ENCODE measurements at regions not wholly inside any gene's neighbourhood (a gene's known extent, or its start where the extent isn't known, plus 50 kb on each side); places are given as distances from the start of the nearest gene placed in this dataset.
"Not testable (repeated sequence)": the region's sequence is repeated elsewhere in the genome, so short reads cannot be mapped to it uniquely, and the experiment has no call there.

DNA sequence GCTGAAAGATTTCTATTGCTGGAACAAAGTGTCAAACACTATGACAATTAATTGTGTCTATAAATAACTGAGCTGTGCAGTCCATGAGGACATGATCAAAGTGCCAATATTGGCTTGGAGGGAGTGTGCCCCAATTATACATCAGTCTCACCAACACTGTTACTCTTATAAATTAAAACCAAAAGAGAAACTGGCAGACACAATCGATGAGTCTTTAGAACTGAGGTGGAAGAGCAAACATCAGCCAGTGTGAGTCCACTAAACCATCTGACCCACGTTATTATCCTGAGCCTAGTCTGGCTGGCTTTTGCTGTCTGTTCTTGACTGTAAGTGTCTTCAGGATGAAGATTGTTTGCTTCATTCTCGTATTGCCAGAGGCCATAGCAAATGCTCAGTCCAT lies 98.9 kb downstream of the OLIG3 start:
- DNase-seq = no peak

DNA sequence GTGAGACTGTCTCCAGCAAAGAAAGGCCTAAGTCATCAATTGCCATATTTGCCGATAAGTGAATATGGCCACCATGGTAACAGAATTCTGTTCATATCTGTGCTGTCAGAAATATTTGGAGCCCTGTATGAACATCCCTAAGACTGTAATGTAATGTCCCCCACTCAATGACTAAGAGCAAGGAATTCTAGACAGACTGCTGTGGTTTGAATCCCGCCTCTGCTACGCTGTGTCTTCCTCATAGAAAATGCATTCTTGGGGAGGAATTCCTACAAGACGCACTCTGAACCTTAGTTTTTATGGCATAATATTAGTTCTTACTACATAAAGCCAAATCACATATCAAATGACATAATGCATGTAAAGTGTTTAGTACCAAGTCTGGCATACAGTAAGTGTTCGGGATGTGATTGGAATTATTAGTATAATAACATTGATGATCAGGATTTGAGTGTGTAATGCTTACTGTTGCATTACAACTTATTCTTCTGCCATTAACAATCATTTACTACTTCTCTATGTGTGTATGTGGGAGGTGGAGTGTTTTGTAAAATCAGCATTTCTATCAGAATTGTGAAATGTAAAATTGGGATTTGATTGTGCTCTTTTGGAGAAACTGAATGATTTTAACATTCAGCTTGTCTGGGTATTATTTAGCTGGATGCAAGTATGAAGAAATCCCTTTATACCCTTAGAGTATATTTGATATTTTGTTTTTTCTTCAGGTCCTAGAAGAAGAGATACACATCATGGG lies 103.0 kb downstream of the OLIG3 start:
- no peak for DNase-seq

DNA sequence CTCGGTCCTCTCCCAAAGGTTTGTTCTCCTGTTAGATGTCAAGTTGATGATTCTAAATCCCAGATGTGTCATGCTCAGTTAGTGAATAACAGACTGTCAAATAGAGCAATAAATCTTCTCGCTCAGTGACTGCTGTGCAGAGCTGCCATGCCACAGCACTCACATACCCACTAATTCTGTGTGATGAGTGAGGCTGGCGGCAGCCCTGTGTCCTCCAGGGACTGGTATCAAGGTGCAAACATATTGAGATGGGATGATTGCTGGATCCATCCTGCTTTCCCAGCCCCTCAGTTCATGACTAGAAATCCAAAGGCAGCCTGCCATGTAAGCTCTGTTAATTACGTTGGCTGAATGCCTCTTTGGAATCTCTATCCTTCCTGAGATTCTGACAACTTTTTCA lies 103.9 kb downstream of the OLIG3 start:
- DNase-seq = no peak

DNA sequence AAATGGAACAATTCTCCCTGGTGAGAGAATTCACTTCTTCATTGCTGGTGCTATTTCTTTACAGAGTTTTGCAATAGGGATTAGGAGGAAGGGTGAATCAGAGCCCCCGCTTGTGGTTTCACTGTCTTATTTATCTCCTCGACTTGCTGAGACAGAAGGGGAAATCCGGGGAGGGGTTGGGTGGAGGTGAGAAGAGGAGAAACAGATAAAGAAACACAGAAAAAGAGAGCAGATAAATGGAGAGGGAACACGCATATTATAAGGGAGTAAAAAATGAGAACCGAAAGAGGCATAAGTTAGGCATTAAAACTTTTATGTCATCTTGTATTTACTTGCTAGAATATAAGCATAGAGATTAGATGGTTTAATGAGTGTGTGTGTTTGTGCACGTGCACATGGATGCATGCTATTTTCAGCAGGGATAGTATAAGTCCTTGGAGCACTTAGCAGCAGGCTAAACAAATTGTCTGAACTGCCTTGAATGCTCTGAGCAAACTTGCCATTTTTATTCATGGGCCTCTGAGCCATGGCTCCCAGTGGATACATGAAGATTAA lies 105.0 kb downstream of the OLIG3 start:
- no peak for DNase-seq

DNA sequence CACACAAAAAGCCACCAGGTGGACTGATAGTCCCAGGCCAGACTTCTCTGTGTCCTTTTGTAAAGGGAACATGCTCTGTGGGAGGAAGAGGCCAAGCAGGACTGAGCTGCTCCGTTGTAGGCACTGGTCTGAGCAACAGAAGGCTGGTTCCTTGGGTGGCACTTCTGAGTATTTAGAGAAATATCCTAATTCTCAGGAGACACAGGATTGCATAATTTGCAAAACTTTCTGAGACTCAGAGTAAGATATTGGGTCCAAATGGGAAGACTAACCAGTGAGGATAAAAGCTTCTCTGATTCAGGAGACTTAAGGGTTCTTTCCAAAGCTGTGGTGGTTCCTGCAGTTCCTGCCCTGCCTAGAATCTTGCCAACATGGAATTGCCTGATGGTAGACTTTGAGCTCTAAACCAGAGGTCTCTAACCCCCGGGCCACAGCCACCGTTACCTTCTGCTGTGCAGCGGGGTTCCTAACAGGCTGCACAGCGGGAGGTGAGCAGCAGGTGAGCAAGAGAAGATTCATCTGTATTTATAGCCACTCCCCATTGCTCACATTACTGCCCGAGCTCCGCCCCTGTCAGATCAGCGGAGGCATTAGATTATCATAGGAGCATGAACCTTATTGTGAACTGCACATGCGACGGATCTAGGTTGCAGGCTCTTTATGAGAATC lies 107.0 kb downstream of the OLIG3 start:
- DNase-seq = no peak

DNA sequence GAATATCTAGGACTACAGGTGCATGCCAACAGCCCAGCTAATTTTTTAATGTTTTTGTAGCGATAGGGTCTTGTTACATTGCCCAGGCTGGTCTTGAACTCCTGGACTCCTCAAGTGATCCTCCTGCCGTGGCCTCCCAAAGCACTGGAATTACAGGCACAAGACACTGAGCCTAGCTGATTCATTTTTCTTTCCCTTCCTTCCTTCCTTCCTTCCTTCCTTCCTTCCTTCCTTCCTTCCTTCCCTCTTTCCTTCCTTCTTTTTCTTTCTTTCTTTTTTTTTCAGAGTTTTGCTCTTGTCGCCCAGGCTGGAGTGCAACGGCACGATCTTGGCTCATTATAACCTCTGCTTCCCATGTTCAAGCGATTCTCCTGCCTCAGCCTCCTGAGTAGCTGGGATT lies 110.9 kb downstream of the OLIG3 start:
- not testable (repeated sequence) for DNase-seq

DNA sequence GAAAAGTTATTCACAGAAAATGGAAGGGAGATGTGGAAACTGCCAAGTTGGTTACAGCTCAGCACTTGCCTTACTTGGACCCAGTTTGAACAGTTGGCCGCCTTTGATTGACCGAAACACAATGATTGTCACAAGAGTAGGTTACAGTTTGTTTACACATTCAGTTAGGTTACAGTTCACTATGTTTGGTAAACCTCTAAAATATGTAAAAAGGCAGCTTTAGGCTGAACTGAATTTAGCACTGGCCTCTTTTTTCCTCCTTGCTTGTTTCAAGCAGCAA lies 116.2 kb downstream of the OLIG3 start:
- DNase-seq = no peak

DNA sequence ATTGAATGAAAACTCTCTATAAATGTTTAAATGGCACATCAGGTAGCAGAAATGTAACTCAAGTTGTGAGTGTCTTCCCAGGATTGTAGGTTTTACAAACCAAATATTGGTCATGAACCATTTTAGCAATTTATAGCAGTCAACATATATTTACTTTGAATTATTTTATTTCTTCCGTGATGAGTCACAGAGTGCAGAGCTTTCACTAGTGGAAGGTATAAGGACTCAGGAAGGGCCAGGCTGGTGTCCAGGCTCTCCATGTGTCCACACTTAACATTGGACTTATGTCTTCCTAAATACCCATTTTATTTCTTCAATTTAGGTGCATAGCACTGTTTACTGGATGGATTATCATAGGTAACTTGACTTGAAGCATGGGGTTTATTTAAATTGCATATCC lies 120.9 kb downstream of the OLIG3 start:
- DNase-seq = no peak

DNA sequence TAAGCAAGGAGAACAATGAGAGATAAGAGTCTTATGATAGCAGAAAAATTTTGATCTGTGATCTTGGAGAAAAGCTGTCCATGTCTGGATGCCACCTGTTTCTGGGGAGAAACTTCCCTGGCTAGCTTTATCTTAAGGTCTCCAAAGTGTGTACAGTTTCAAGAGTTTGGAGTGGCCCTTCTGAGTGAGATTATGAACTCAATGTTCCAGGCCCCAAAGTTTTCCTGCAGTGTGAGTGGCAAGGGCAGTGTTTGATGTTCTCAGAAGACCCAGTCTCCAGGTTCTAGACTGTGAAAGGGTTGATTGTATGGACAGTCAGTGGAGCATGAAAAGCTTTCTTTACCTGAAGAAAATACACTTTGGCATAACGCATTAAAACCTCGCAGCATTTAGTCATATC lies 121.7 kb downstream of the OLIG3 start:
- DNase-seq = no peak

DNA sequence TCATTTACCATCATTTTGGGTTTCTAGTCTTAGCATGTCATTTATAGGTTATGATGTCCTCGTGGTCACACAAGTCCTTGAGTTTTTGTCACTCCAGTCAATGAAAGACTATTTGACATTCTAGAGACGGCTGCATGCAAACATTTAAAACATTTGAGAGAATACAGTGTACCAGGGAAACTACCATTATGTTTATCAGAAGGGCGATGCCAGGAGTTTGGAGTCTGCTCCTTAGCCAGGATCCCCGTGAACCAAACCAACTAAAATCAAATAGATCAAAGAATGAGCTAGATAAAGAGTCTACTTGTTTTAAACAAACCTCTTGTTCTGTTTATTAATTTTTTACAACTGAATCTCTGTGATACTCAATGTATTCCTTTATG lies 122.6 kb downstream of the OLIG3 start:
- no peak for DNase-seq

DNA sequence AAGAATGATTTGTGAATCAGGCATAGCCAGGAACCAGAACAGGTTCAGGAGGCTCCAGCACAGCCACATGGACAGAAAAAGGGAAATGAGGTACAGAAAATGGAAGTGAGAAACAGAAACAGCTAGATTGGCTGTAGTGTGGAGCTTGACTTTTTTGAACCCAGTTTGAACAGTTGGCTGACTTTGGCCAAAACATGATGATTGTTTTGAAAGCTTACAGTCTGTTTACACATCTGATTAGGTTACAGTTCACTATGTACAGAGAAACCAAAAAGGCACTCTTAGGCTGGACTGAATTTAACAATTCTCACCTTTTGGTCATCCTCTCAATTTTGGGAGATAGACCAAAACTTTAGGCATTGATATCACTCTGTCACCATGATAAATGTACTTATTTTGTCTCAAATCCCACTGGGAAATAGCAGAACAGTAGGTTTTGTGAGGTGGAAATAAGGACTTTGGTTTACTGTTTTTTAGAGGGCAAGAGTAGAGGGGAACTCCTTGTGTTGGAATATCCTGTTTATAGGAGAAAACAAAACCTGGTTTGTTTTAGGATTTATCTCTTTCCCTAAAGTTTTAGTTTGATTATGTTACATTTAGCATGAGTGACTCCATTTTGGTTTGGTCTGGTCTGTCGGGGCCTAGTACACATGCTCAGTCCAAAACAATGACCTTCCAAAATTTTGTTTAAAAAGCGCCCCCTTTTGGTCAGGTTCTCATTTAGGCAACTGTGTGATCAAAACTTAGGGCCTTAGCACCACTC lies 123.1 kb downstream of the OLIG3 start:
- no peak for DNase-seq

DNA sequence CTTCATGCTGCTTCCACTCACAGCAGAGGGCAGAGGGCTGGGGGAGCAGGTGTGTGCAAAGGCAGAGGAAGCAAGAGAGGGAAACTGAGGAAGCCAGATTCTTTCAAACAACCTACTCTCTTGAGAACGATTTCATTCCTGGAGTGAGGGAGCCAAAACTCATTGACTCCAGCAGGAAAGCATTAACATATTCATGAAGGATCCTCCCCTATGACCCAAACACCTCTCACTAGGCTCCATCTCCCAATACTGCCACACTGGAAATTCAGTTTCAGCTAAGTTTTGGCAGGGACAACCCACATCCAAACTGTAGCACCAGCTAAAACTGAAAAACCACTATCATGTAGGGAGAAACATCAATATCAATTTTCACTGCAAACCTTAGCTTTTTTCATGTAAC lies 125.1 kb downstream of the OLIG3 start:
- no peak for DNase-seq

DNA sequence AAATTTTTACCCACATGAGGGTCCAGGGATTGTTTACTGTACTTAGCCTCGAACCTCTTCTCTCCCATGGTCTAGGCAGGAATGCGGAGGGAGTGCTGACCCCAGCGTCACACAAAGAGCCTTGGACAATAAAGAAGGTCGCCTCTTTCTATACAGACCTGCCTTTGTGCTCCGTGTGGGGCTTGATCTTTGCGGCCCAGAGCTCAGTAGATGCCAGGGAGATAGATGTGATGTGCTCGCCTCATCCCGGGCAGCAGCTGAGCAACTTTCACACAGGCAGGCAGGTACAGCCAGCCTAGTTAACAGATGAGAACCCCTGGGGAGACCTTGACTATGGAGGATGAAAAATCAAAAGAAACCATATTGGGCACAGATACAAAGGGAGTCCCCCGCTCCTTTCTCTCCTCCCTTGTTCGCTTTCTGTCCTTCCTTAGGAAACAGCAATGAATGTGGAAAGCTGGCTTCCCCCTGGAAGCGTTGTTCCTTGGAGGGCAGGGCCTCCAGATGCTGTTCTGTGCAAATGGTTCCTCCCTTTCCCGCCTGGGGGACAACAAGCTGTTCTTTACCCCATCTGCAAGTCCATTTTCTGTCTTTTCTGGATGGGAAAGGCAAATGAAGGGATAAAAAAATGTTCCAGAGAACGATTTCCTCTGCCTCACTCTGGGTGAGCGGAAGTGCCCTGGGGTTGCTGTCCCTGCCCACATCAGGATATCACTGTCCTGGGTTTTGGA lies 128.3 kb downstream of the OLIG3 start:
- no peak for DNase-seq

DNA sequence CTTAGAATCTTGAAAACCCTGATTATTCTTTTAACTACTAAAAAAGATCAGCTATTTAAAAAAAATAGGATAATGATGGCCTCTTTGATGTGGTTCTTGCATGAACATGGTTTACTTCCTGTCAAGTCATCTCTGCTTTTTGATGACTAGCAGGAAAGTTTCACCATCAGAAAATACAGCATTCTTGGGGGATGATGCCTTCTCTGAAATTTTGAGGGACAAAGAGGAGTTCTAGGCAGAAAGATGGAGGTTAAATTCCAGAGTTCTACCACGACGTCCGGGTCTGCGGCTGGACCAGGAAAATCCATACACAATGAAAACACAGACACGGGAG lies 130.4 kb downstream of the OLIG3 start:
- no peak for DNase-seq

DNA sequence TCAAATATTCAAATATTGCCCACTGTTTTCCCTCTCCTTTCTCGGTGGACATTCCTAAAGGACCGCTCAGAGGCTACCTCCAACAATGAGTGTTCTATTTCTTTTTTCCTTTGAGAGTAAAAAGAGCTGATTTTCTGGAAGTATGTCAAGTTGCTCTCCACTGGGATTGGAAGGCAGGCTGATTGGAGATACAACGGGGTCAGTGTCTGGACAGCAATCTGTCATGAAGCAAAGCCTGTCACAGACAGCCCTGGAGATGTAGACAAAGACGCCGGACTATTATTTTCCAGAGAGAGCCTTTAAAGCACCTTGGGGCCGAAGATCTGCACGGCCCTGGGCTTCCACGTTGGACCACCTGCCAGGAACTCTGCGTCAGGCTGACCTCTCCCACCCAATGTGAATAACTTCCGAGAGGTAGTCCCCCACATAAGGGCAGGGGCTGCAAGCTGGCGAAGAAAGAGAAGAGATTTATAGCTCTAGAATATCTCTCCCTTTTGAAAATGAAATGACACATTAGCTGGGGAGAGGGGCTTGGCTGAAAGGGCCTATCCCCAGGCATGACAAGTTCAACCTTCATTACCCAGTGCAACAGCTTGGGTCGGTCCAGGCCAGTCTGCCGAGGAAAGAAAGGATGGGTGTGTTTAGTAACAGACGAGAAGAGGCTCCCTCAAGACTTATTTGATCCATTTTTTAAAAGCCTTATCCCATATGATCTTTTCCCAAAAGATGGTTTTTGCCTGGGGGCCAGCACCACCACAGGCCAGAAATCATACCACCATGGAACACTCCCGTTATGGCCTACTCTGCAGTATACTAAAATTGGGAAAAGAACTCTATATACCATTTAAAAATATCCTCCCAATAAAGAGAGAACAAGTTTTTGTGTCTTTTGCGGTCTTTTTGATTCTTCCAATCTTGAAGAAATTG lies 131.1 kb downstream of the OLIG3 start:
- no peak for DNase-seq

DNA sequence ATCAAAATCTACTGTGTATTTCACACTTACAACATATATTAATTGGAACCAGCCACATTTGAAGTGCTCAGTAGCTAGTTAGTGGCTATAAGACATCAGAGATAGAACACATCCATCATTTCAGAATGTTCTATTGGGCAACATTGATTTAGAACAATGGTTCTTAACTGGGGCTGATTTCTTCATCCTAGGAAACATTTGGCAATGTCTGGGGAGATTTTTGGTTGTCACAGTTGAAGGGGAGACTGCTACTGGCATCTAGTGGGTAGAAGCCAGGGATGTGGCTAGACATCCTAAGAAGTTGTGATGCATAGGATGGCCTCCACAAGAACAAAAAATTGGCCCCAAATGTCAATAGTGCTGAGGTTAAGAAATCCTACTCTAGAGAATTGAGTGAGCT lies 132.5 kb downstream of the OLIG3 start:
- DNase-seq = no peak

DNA sequence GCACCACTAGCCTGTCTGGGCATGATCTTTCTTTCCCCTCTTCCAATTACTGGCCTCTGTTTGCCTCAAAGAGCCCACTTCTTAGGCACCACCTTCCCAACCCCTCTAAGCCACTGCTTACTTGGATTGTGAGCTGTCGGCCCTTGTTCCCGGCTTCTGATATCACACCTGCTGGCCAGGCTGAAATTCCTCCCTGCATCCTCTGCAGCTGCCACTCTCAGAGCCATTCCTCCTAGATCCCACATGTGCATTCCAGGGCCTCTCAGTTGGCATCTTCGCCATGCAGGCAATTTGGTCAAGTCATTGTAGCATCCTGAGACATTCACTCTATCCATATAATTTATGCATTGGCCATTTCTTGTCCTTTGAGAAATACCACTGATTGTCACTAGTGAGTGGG lies 135.9 kb downstream of the OLIG3 start:
- DNase-seq = no peak

DNA sequence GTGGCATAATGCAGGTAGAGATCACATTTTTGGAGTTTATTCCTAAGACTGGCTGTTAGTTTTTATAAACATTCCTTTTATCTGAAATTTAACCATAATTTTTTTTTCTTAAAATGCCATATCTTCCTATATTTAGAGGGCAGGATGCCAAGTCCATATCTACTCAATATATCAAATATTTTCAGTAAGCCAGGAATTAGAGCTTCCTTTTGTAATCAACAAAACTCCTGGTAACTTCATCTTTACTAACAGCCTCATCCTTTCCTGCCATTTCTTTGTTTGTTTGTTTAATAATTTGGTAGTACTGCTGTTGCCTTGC lies 136.3 kb downstream of the OLIG3 start:
- DNase-seq = no peak

DNA sequence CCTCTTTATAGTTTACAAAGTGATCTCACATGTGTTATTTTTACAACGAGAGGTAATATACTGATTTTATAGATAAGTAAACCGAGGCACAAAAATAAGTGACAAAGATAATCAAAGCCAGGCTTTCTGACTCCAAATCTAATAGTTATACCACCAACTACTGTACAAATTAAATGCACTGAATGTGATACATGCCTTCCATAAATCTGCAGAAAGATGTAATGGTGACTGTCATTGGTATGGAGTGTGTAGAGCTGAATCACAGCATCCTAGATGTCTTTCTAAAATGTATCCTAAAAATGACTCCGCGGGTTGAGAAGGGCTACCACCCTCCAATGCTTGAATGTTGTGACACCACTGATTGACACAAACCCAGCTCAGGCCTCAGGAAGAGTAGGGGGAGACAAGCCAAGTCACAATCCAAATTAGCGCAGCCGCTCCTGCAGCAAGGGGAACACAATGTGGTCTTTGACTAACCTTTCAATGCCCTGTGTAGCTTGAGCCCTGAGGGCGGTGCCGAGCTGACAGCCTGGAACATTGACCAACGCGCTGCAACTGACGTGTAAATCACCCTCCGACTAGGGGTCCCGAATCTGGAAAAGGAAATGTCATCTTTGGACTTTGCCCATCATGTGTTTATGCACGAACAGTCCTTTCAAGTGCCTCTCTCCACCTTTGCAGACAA lies 136.8 kb downstream of the OLIG3 start:
- no peak for DNase-seq

DNA sequence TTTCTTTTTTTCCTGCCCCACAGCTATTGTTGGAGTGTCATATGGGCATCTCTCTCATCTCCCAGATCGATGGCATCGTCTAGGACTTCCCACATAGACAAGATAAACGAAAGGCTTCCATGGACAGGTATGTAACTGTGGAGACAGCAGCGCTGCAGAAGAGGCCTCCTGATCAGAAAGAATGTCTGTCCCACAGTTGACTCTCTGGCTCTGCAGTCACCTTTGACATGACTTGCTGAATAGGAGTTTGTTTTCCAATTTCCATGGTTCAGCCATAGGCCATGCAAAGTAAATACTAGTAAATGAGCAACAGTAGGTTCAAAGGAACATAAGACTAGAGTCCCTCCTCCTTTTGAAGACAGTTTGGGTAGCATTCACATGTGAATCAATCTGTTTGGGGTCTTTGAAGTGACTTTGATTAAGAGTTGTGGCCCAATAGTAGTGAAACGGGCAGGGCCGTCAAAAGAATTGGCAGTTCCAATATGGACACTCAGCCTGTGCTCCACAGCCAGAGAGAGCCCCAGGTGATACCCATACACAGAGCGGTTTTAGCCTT lies 134.7 kb upstream of the IFNGR1 start:
- DNase-seq = no peak

DNA sequence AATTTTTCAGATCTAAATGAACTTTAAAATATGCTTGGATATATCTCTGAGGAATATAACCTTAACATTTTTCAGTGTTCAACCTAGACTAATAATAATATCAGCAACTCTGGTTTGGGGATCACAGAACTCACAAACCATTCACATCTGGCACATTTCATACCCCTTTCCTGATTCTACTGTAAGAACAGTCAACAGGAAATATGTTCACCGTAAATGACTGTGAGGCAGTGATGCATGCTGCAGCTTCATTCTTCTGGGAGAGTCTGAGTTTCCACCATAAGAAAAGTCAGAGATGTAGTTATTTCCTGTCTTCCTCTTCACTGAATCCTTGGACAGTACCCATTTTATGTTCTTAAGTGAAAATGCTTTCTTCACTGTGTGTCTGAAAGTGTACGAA lies 134.2 kb upstream of the IFNGR1 start:
- no peak for DNase-seq

DNA sequence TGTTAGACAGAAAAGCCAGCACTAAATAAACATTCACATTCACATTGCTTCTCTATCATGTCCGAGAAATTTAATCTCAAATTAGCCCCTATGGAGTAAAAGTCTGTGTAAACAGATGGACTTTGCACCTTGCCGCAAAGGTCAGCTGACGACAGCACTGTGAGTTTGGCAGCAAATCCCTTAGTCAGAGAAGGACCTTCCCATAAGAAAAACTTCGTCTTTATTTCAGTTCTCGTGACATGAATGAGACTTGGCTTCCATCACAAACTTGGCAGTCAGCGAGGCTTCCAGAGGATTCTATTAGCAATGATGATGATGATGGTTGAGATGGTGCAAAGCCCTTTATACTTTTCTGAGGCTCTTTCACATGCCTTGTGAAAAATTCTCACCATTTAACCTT lies 133.7 kb upstream of the IFNGR1 start:
- no peak for DNase-seq
